SH-SY5Y (cell line): ENCODE measurements at regions not wholly inside any gene's neighbourhood (a gene's known extent, or its start where the extent isn't known, plus 50 kb on each side); places are given as distances from the start of the nearest gene placed in this dataset.

Source experiments
- GATA2 ChIP-seq: IDR thresholded peaks from 2 replicates; pipeline ENCODE4 v1.6.1; 2011; ENCODE audit warnings: mild to moderate bottlenecking, low read depth, low read length
- GATA3 ChIP-seq: IDR thresholded peaks from 2 replicates; pipeline ENCODE4 v1.6.1; 2011; ENCODE audit warnings: low read depth, mild to moderate bottlenecking, low read length, moderate library complexity

- TF ChIP-seq GATA2 (no peak), GATA3 (no peak)
These were observed 91.2 kb upstream of the MARCKS start for GRCh38 chr6:113765909-113766308.
